Hepatocyte (in vitro differentiated cells): ENCODE measurements at regions not wholly inside any gene's neighbourhood (a gene's known extent, or its start where the extent isn't known, plus 50 kb on each side); places are given as distances from the start of the nearest gene placed in this dataset.

Experiments
- DNase-seq: peaks from one replicate; pipeline ENCODE4 v3.0.0-alpha.2; 2016; ENCODE audit warnings: low spot score
- H2AFZ ChIP-seq: fragments of 200-600 bp; sonication (generic); 2 replicates; pipeline ENCODE4 v1.6.0; 2016; ENCODE audit warnings: antibody characterized with exemption, mild to moderate bottlenecking
- H3K27ac ChIP-seq: fragments of 200-600 bp; sonication (generic); 2 replicates; pipeline ENCODE4 v1.5.1; 2016; ENCODE audit warnings: mild to moderate bottlenecking
- H3K27me3 ChIP-seq: fragments of 200-600 bp; sonication (generic); 2 replicates; pipeline ENCODE4 v1.6.1; 2016
- H3K36me3 ChIP-seq: fragments of 200-600 bp; sonication (generic); replicated peaks from 2 replicates; pipeline ENCODE4 v1.5.1; 2016; ENCODE audit warnings: low read depth; ENCODE audit not compliant: insufficient read depth
- H3K4me1 ChIP-seq: fragments of 200-600 bp; sonication (generic); 2 replicates; pipeline ENCODE4 v1.5.1; 2016; ENCODE audit warnings: mild to moderate bottlenecking, moderate library complexity; ENCODE audit not compliant: insufficient read depth
- H3K4me2 ChIP-seq: fragments of 200-600 bp; sonication (generic); 2 replicates; pipeline ENCODE4 v1.6.0; 2016
- H3K4me3 ChIP-seq: fragments of 200-600 bp; sonication (generic); 2 replicates; pipeline ENCODE4 v1.5.1; 2016; ENCODE audit warnings: mild to moderate bottlenecking
- H3K79me2 ChIP-seq: fragments of 200-600 bp; sonication (generic); 2 replicates; pipeline ENCODE4 v1.6.0; 2017; ENCODE audit warnings: mild to moderate bottlenecking
- H3K9me2 ChIP-seq: fragments of 200-600 bp; sonication (generic); replicated peaks from 2 replicates; pipeline ENCODE4 v1.6.0; 2017; ENCODE audit warnings: mild to moderate bottlenecking; ENCODE audit not compliant: insufficient read depth
- H3K9me3 ChIP-seq: fragments of 200-600 bp; sonication (generic); 2 replicates; pipeline ENCODE4 v1.5.1; 2016; ENCODE audit warnings: low read depth, mild to moderate bottlenecking
- H4K20me1 ChIP-seq: fragments of 200-600 bp; sonication (generic); 2 replicates; pipeline ENCODE4 v1.6.0; 2016; ENCODE audit warnings: mild to moderate bottlenecking; ENCODE audit not compliant: insufficient read depth, poor library complexity, severe bottlenecking
- CTCF ChIP-seq: fragments of 200-600 bp; sonication (generic); IDR thresholded peaks from 2 replicates; pipeline ENCODE4 v1.5.1; 2016; ENCODE audit warnings: antibody characterized with exemption, mild to moderate bottlenecking; ENCODE audit not compliant: poor library complexity
- EZH2 ChIP-seq: fragments of 200-600 bp; sonication (generic); IDR thresholded peaks from 2 replicates; pipeline ENCODE4 v1.6.1; 2016; ENCODE audit warnings: antibody characterized with exemption, mild to moderate bottlenecking, borderline replicate concordance
- EZH2phosphoT487 ChIP-seq: fragments of 200-600 bp; sonication (generic); IDR thresholded peaks from one replicate; pipeline ENCODE4 v1.6.1; 2018; ENCODE audit warnings: antibody characterized with exemption, mild to moderate bottlenecking, low read depth, moderate library complexity; ENCODE audit not compliant: unreplicated experiment, severe bottlenecking
- WGBS: methylation state at CpG from one replicate; pipeline ENCODE4 v1.1.6; 2016; ENCODE audit warnings: low lambda C conversion rate; ENCODE audit errors: missing lambda C conversion rate; 5-methylcytosine and 5-hydroxymethylcytosine counted together

- no peaks in the 10 kb centered on the region for H4K20me1 ChIP-seq
- no peaks in the 10 kb centered on the region for H3K9me2 ChIP-seq
- DNase-seq, result no peak
- peaks cover 2% of the 10 kb centered on the region for H3K4me1 ChIP-seq
- no peak overlapping the region for H3K27ac ChIP-seq
- no peaks in the 10 kb centered on the region for H3K36me3 ChIP-seq
- H3K79me2 ChIP-seq, result no peaks in the 10 kb centered on the region
- no peaks in the 10 kb centered on the region for H3K9me3 ChIP-seq
- no peak overlapping the region for H3K4me3 ChIP-seq
- no peaks in the 10 kb centered on the region for H3K27me3 ChIP-seq
- 63% methylated on average over 1 of the region's 1 CpG for WGBS
- H3K4me2 ChIP-seq, result no peak overlapping the region
- no peak overlapping the region for H2AFZ ChIP-seq
- no peak for TF ChIP-seq EZH2phosphoT487
- TF ChIP-seq EZH2, result no peak
- TF ChIP-seq CTCF, result no peak
These were observed 120.7 kb upstream of the FAM3C start for GRCh38 chr7:121516821-121517220.

GRCh38 chr7:121515630-121516401 is 119.7 kb upstream of the FAM3C start:
- TF ChIP-seq CTCF (no peak), EZH2phosphoT487 (no peak), EZH2 (no peak)
- H3K4me1 ChIP-seq, result peaks cover 2% of the 10 kb centered on the region
- H3K27ac ChIP-seq, result no peak overlapping the region
- no peaks in the 10 kb centered on the region for H3K9me2 ChIP-seq
- H3K9me3 ChIP-seq, result no peaks in the 10 kb centered on the region
- no peak overlapping the region for H3K4me2 ChIP-seq
- no peak overlapping the region for H2AFZ ChIP-seq
- no peak for DNase-seq
- no peaks in the 10 kb centered on the region for H3K36me3 ChIP-seq
- no peak overlapping the region for H3K4me3 ChIP-seq
- 92% methylated on average over 7 of the region's 7 CpGs for WGBS
- no peaks in the 10 kb centered on the region for H4K20me1 ChIP-seq
- H3K79me2 ChIP-seq, result no peaks in the 10 kb centered on the region
- no peaks in the 10 kb centered on the region for H3K27me3 ChIP-seq

GRCh38 chr7:121515229-121515628 is 119.1 kb upstream of the FAM3C start:
- WGBS, result 93% methylated on average over 2 of the region's 2 CpGs
- peaks cover 2% of the 10 kb centered on the region for H3K4me1 ChIP-seq
- TF ChIP-seq CTCF (no peak), EZH2 (no peak), EZH2phosphoT487 (no peak)
- H3K27me3 ChIP-seq, result no peaks in the 10 kb centered on the region
- no peaks in the 10 kb centered on the region for H3K79me2 ChIP-seq
- no peak overlapping the region for H3K4me2 ChIP-seq
- no peak overlapping the region for H2AFZ ChIP-seq
- H3K27ac ChIP-seq, result no peak overlapping the region
- H3K9me3 ChIP-seq, result no peaks in the 10 kb centered on the region
- H3K4me3 ChIP-seq, result no peak overlapping the region
- no peaks in the 10 kb centered on the region for H4K20me1 ChIP-seq
- H3K9me2 ChIP-seq, result no peaks in the 10 kb centered on the region
- no peaks in the 10 kb centered on the region for H3K36me3 ChIP-seq
- no peak for DNase-seq
